ENCODE measurements at regions not wholly inside any gene's neighbourhood (a gene's known extent, or its start where the extent isn't known, plus 50 kb on each side); places are given as distances from the start of the nearest gene placed in this dataset.

GRCh38 chr2:128455721-128456050 is 137.0 kb upstream of the HS6ST1 start:
- TF ChIP-seq CTCF (IDR thresholded peaks at IDR 0.05 in 4 of 5, conservative IDR thresholded peaks at IDR 0.05 in 1 of 5) (no peak), POLR2A (IDR thresholded peaks at IDR 0.05) (no peak)
